Breast epithelium (tissue), 4 donors: ENCODE measurements at regions not wholly inside any gene's neighbourhood (a gene's known extent, or its start where the extent isn't known, plus 50 kb on each side); places are given as distances from the start of the nearest gene placed in this dataset.

Source experiments
- DNase-seq, 2 donors: peaks; one replicate each; pipeline ENCODE4 v3.0.0-alpha.2; 2019; ENCODE audit warnings: low spot score in 2 of 2
- H3K27ac ChIP-seq, 2 donors: fragments of 200-600 bp; sonication (generic) in 1 of 2; one replicate each; pipeline ENCODE4 v1.5.1; 2016 to 2019; ENCODE audit warnings: mild to moderate bottlenecking in 1 of 2
- H3K27me3 ChIP-seq, 2 donors: fragments of 200-600 bp; sonication (generic) in 1 of 2; one replicate each; pipeline versions ENCODE4 v1.5.1 to v1.6.0; 2017 to 2019; ENCODE audit warnings: control low read depth in 1 of 2, mild to moderate bottlenecking in 1 of 2
- H3K36me3 ChIP-seq: fragments of 200-600 bp; one replicate; pipeline ENCODE4 v1.5.1; 2019
- H3K4me1 ChIP-seq, 2 donors: fragments of 200-600 bp; sonication (generic); one replicate each; pipeline ENCODE4 v1.5.1; 2016 to 2019; ENCODE audit warnings: control low read depth in 1 of 2
- H3K4me3 ChIP-seq, 3 donors: fragments of 200-600 bp; sonication (generic); 1 replicate in 2 of 3; 2 replicates in 1 of 3; pipeline ENCODE4 v1.5.1; 2016 to 2019; ENCODE audit warnings: mild to moderate bottlenecking in 3 of 3, moderate library complexity in 2 of 3
- H3K9me3 ChIP-seq, 2 donors: fragments of 200-600 bp; sonication (generic) in 1 of 2; one replicate each; pipeline ENCODE4 v1.5.1; 2016 to 2019; ENCODE audit warnings: control low read depth in 1 of 2
- CTCF ChIP-seq, 3 donors: fragments of 450-650 bp; IDR thresholded peaks; one replicate each; pipeline ENCODE4 v1.5.1; 2016 to 2017; ENCODE audit warnings: antibody characterized with exemption in 3 of 3, mild to moderate bottlenecking in 3 of 3, moderate library complexity in 3 of 3
- POLR2A ChIP-seq: fragments of 450-650 bp; IDR thresholded peaks from one replicate; pipeline ENCODE4 v1.6.1; 2016; ENCODE audit warnings: antibody characterized with exemption, mild to moderate bottlenecking, moderate library complexity
- POLR2AphosphoS5 ChIP-seq, 3 donors: sonication (generic); formaldehyde crosslinking; IDR thresholded peaks; one replicate each; pipeline ENCODE4 v1.6.1; 2017; ENCODE audit warnings: antibody characterized with exemption in 3 of 3
- intact Hi-C: fragments of 100-400 bp; cut with DNase I; formaldehyde crosslinking; loops from one replicate; pipeline ENCODE4 v1.15.1; 2023; ENCODE audit warnings: low total_unique reads

GRCh38 chr2:23023722-23024121, 361.3 kb upstream of the KLHL29 start:
- Histone ChIP-seq H3K27me3 (no peaks in the 10 kb centered on the region), H3K9me3 (no peaks in the 10 kb centered on the region), H3K27ac (no peak overlapping the region), H3K36me3 (no peaks in the 10 kb centered on the region), H3K4me1 (no peaks in the 10 kb centered on the region), H3K4me3 (no peak overlapping the region)
- intact Hi-C loops, result no loop called here
- DNase-seq, result no peak
- TF ChIP-seq POLR2AphosphoS5 (IDR thresholded peaks at IDR 0.05), result no peak
- no peak for TF ChIP-seq POLR2A
- no peak for TF ChIP-seq CTCF (IDR thresholded peaks at IDR 0.05)

- no peaks in the 10 kb centered on the region for H3K9me3 ChIP-seq
Measured at GRCh38 chr2:23026671-23027070, 358.3 kb upstream of the KLHL29 start.

GRCh38 chr2:23027396-23027795, 357.6 kb upstream of the KLHL29 start:
- no peaks in the 10 kb centered on the region for H3K27me3 ChIP-seq
- no peaks in the 10 kb centered on the region for H3K4me1 ChIP-seq
- no peaks in the 10 kb centered on the region for H3K9me3 ChIP-seq
- no peak for TF ChIP-seq POLR2AphosphoS5 (IDR thresholded peaks at IDR 0.05)
- no peak for TF ChIP-seq CTCF (IDR thresholded peaks at IDR 0.05)
- TF ChIP-seq POLR2A, result no peak
- H3K36me3 ChIP-seq, result no peaks in the 10 kb centered on the region
- H3K27ac ChIP-seq, result no peak overlapping the region
- DNase-seq, result no peak
- H3K4me3 ChIP-seq, result no peak overlapping the region
- intact Hi-C loops, result no loop called here

More at GRCh38 chr2:23026671-23027070, 358.3 kb upstream of the KLHL29 start:
- no peak for TF ChIP-seq POLR2A
- TF ChIP-seq POLR2AphosphoS5 (IDR thresholded peaks at IDR 0.05), result no peak
- TF ChIP-seq CTCF (IDR thresholded peaks at IDR 0.05), result no peak
- Histone ChIP-seq H3K27ac (no peak overlapping the region), H3K4me3 (no peak overlapping the region), H3K36me3 (no peaks in the 10 kb centered on the region), H3K27me3 (no peaks in the 10 kb centered on the region), H3K4me1 (no peaks in the 10 kb centered on the region)
- intact Hi-C loops, result no loop called here
- no peak for DNase-seq

- DNase-seq, result no peak
- intact Hi-C loops, result no loop called here
- Histone ChIP-seq H3K36me3 (no peaks in the 10 kb centered on the region), H3K9me3 (no peaks in the 10 kb centered on the region), H3K27me3 (no peaks in the 10 kb centered on the region), H3K4me1 (no peaks in the 10 kb centered on the region), H3K27ac (no peak overlapping the region), H3K4me3 (no peak overlapping the region)
- TF ChIP-seq POLR2A, result no peak
- no peak for TF ChIP-seq CTCF (IDR thresholded peaks at IDR 0.05)
- TF ChIP-seq POLR2AphosphoS5 (IDR thresholded peaks at IDR 0.05), result no peak
Measured at GRCh38 chr2:23028106-23028505, 356.9 kb upstream of the KLHL29 start.

GRCh38 chr2:23029111-23029510, 355.9 kb upstream of the KLHL29 start:
- no peaks in the 10 kb centered on the region for H3K4me1 ChIP-seq
- H3K4me3 ChIP-seq, result no peak overlapping the region
- no peaks in the 10 kb centered on the region for H3K36me3 ChIP-seq
- H3K9me3 ChIP-seq, result no peaks in the 10 kb centered on the region
- TF ChIP-seq POLR2AphosphoS5 (IDR thresholded peaks at IDR 0.05) (no peak), POLR2A (no peak), CTCF (IDR thresholded peaks at IDR 0.05) (no peak)
- DNase-seq, result no peak
- H3K27ac ChIP-seq, result no peak overlapping the region
- no peaks in the 10 kb centered on the region for H3K27me3 ChIP-seq
- intact Hi-C loops, result no loop called here
